Activated CD4-positive, alpha-beta memory T cell treated with anti-CD3 and anti-CD28 coated beads for 36 hours (primary cell): ENCODE measurements at regions not wholly inside any gene's neighbourhood (a gene's known extent, or its start where the extent isn't known, plus 50 kb on each side); places are given as distances from the start of the nearest gene placed in this dataset.

Source experiments
- CTCF ChIA-PET: fragments of 350-600 bp; sonication (Branson Sonifier 250); formaldehyde crosslinking; loops from one replicate; lab custom pipeline; 2021; ENCODE audit warnings: antibody characterized with exemption, inconsistent platforms; lab: Charles Lee
- POLR2A ChIA-PET: fragments of 350-600 bp; sonication (Branson Sonifier 250); formaldehyde crosslinking; loops from one replicate; lab custom pipeline; 2021; ENCODE audit warnings: antibody characterized with exemption; lab: Charles Lee
- DNase-seq: peaks from one replicate; pipeline ENCODE4 v3.0.0-alpha.2; 2020
- H3K27ac Mint-ChIP-seq: one replicate; pipeline ENCODE4 v1.8.0; 2021; ENCODE audit warnings: mixed read lengths
- H3K27me3 Mint-ChIP-seq: one replicate; pipeline ENCODE4 v1.8.0; 2021; ENCODE audit warnings: mixed read lengths
- H3K36me3 Mint-ChIP-seq: one replicate; pipeline ENCODE4 v1.8.0; 2021; ENCODE audit warnings: mixed read lengths
- H3K4me1 Mint-ChIP-seq: one replicate; pipeline ENCODE4 v1.8.0; 2021; ENCODE audit warnings: low read depth, mixed read lengths
- H3K4me3 Mint-ChIP-seq: one replicate; pipeline ENCODE4 v1.8.0; 2021; ENCODE audit warnings: mild to moderate bottlenecking, mixed read lengths
- H3K9me3 Mint-ChIP-seq: one replicate; pipeline ENCODE4 v1.8.0; 2021; ENCODE audit warnings: mixed read lengths
- intact Hi-C: fragments of 100-400 bp; cut with micrococcal nuclease; formaldehyde crosslinking; loops from one replicate; pipeline ENCODE4 v1.15.1; 2023

GRCh38 chr18:24986666-24987302 is 365.2 kb downstream of the ZNF521 start:
- POLR2A ChIA-PET, result no interaction called here

GRCh38 chr18:24987303-24988252 is 364.4 kb downstream of the ZNF521 start:
- DNase-seq, result no peak
- no peaks in the 10 kb centered on the region for H3K4me1 Mint-ChIP-seq
- no peak overlapping the region for H3K27ac Mint-ChIP-seq
- no peak overlapping the region for H3K4me3 Mint-ChIP-seq
- H3K36me3 Mint-ChIP-seq, result no peaks in the 10 kb centered on the region
- intact Hi-C loops, result no loop called here
- CTCF ChIA-PET, result no interaction called here
- H3K9me3 Mint-ChIP-seq, result no peaks in the 10 kb centered on the region
- POLR2A ChIA-PET, result no interaction called here
- no peaks in the 10 kb centered on the region for H3K27me3 Mint-ChIP-seq

More at GRCh38 chr18:24986666-24987302, 365.2 kb downstream of the ZNF521 start:
- no peak overlapping the region for H3K27ac Mint-ChIP-seq
- no peaks in the 10 kb centered on the region for H3K9me3 Mint-ChIP-seq
- H3K36me3 Mint-ChIP-seq, result no peaks in the 10 kb centered on the region
- H3K4me1 Mint-ChIP-seq, result no peaks in the 10 kb centered on the region
- no peak for DNase-seq
- CTCF ChIA-PET, result no interaction called here
- H3K27me3 Mint-ChIP-seq, result no peaks in the 10 kb centered on the region
- intact Hi-C loops, result no loop called here
- H3K4me3 Mint-ChIP-seq, result no peak overlapping the region

- no peak for DNase-seq
Observed at GRCh38 chr18:24988253-24988840, 363.6 kb downstream of the ZNF521 start.

GRCh38 chr18:24989760-24990593 is 362.0 kb downstream of the ZNF521 start:
- CTCF ChIA-PET, result no interaction called here
- intact Hi-C loops, result no loop called here
- Mint-ChIP-seq H3K27me3 (no peaks in the 10 kb centered on the region), H3K9me3 (no peaks in the 10 kb centered on the region), H3K4me3 (no peak overlapping the region), H3K4me1 (no peaks in the 10 kb centered on the region), H3K36me3 (no peaks in the 10 kb centered on the region), H3K27ac (no peak overlapping the region)
- POLR2A ChIA-PET, result no interaction called here
- DNase-seq, result no peak

More at GRCh38 chr18:24988253-24988840, 363.6 kb downstream of the ZNF521 start:
- ChIA-PET CTCF (no interaction called here), POLR2A (no interaction called here)
- no peak overlapping the region for H3K4me3 Mint-ChIP-seq
- intact Hi-C loops, result no loop called here
- no peaks in the 10 kb centered on the region for H3K27me3 Mint-ChIP-seq
- H3K9me3 Mint-ChIP-seq, result no peaks in the 10 kb centered on the region
- no peak overlapping the region for H3K27ac Mint-ChIP-seq
- H3K4me1 Mint-ChIP-seq, result no peaks in the 10 kb centered on the region
- H3K36me3 Mint-ChIP-seq, result no peaks in the 10 kb centered on the region

- H3K4me3 Mint-ChIP-seq, result no peak overlapping the region
- H3K4me1 Mint-ChIP-seq, result no peaks in the 10 kb centered on the region
- no peak for DNase-seq
- H3K36me3 Mint-ChIP-seq, result no peaks in the 10 kb centered on the region
- no peaks in the 10 kb centered on the region for H3K27me3 Mint-ChIP-seq
- ChIA-PET POLR2A (no interaction called here), CTCF (no interaction called here)
- no peak overlapping the region for H3K27ac Mint-ChIP-seq
- intact Hi-C loops, result no loop called here
- no peaks in the 10 kb centered on the region for H3K9me3 Mint-ChIP-seq
Observed at GRCh38 chr18:24990671-24991134, 361.3 kb downstream of the ZNF521 start.

GRCh38 chr18:24991141-24992060 is 360.6 kb downstream of the ZNF521 start:
- H3K27ac Mint-ChIP-seq, result no peak overlapping the region
- H3K4me1 Mint-ChIP-seq, result no peaks in the 10 kb centered on the region
- intact Hi-C loops, result no loop called here
- H3K36me3 Mint-ChIP-seq, result no peaks in the 10 kb centered on the region
- DNase-seq, result no peak
- ChIA-PET CTCF (no interaction called here), POLR2A (no interaction called here)
- H3K4me3 Mint-ChIP-seq, result no peak overlapping the region
- no peaks in the 10 kb centered on the region for H3K9me3 Mint-ChIP-seq
- H3K27me3 Mint-ChIP-seq, result no peaks in the 10 kb centered on the region

- ChIA-PET CTCF (no interaction called here), POLR2A (no interaction called here)
- no peak for DNase-seq
- intact Hi-C loops, result no loop called here
- Mint-ChIP-seq H3K4me1 (no peaks in the 10 kb centered on the region), H3K9me3 (no peaks in the 10 kb centered on the region), H3K36me3 (no peaks in the 10 kb centered on the region), H3K27ac (no peak overlapping the region), H3K4me3 (no peak overlapping the region), H3K27me3 (no peaks in the 10 kb centered on the region)
Observed at GRCh38 chr18:24992491-24992890, 359.5 kb downstream of the ZNF521 start.

- no peaks in the 10 kb centered on the region for H3K9me3 Mint-ChIP-seq
- no peaks in the 10 kb centered on the region for H3K36me3 Mint-ChIP-seq
- POLR2A ChIA-PET, result no interaction called here
- CTCF ChIA-PET, result no interaction called here
- H3K27ac Mint-ChIP-seq, result no peak overlapping the region
- H3K27me3 Mint-ChIP-seq, result no peaks in the 10 kb centered on the region
- no peaks in the 10 kb centered on the region for H3K4me1 Mint-ChIP-seq
- H3K4me3 Mint-ChIP-seq, result no peak overlapping the region
- no peak for DNase-seq
- intact Hi-C loops, result no loop called here
Observed at GRCh38 chr18:24993628-24994027, 358.3 kb downstream of the ZNF521 start.

GRCh38 chr18:24995056-24995455 is 356.9 kb downstream of the ZNF521 start:
- intact Hi-C loops, result no loop called here
- Mint-ChIP-seq H3K36me3 (no peaks in the 10 kb centered on the region), H3K27me3 (no peaks in the 10 kb centered on the region)

GRCh38 chr18:24995755-24996154 is 356.2 kb downstream of the ZNF521 start:
- CTCF ChIA-PET, result no interaction called here
- POLR2A ChIA-PET, result no interaction called here
- Mint-ChIP-seq H3K27ac (no peak overlapping the region), H3K4me3 (no peak overlapping the region), H3K27me3 (no peaks in the 10 kb centered on the region), H3K9me3 (peaks cover 12% of the 10 kb centered on the region), H3K4me1 (no peaks in the 10 kb centered on the region), H3K36me3 (no peaks in the 10 kb centered on the region)
- intact Hi-C loops, result no loop called here
- DNase-seq, result no peak

More at GRCh38 chr18:24995056-24995455, 356.9 kb downstream of the ZNF521 start:
- ChIA-PET POLR2A (no interaction called here), CTCF (no interaction called here)
- no peak overlapping the region for H3K27ac Mint-ChIP-seq
- H3K9me3 Mint-ChIP-seq, result peaks cover 12% of the 10 kb centered on the region
- DNase-seq, result no peak
- H3K4me1 Mint-ChIP-seq, result no peaks in the 10 kb centered on the region
- no peak overlapping the region for H3K4me3 Mint-ChIP-seq

GRCh38 chr18:24999650-25000267 is 352.2 kb downstream of the ZNF521 start:
- no peak for DNase-seq
- ChIA-PET CTCF (no interaction called here), POLR2A (no interaction called here)
- H3K27me3 Mint-ChIP-seq, result no peaks in the 10 kb centered on the region
- H3K4me1 Mint-ChIP-seq, result no peaks in the 10 kb centered on the region
- no peak overlapping the region for H3K27ac Mint-ChIP-seq
- intact Hi-C loops, result no loop called here
- H3K9me3 Mint-ChIP-seq, result peaks cover 12% of the 10 kb centered on the region
- no peak overlapping the region for H3K4me3 Mint-ChIP-seq
- H3K36me3 Mint-ChIP-seq, result no peaks in the 10 kb centered on the region
